Epithelial cell of prostate (primary cell): ENCODE measurements at regions not wholly inside any gene's neighbourhood (a gene's known extent, or its start where the extent isn't known, plus 50 kb on each side); places are given as distances from the start of the nearest gene placed in this dataset.

Source experiments
- DNase-seq: peaks from one replicate; pipeline ENCODE4 v3.0.0-alpha.2; 2011; ENCODE audit warnings: low read depth, low spot score
- H3K27ac ChIP-seq: fragments of 450-650 bp; 2 replicates; pipeline ENCODE4 v1.5.1; 2017; ENCODE audit warnings: mild to moderate bottlenecking

DNA sequence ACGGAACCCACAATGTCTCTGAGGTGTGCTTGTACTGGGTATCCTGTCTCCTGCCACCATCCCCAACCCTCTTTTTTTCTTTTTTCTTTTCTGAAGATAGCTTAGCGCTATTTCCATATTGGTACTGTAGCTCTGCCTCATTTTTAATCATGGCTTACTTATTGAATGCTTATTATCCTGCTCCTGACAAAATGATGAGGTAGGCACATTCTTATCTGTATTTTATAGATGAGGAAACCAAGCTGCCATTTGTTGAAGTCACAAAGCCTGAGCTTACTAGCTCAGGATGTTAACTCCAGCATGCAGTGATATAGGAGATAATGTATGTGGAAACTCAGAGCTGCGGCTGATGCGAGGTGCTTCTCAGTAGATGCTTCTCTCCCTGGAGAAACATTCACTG lies 61.4 kb upstream of the GPR6 start:
- H3K27ac ChIP-seq, result no peak overlapping the region
- DNase-seq, result no peak

- no peak overlapping the region for H3K27ac ChIP-seq
- DNase-seq, result no peak
These were observed 59.9 kb upstream of the GPR6 start for GRCh38 chr6:109918227-109918626.

DNA sequence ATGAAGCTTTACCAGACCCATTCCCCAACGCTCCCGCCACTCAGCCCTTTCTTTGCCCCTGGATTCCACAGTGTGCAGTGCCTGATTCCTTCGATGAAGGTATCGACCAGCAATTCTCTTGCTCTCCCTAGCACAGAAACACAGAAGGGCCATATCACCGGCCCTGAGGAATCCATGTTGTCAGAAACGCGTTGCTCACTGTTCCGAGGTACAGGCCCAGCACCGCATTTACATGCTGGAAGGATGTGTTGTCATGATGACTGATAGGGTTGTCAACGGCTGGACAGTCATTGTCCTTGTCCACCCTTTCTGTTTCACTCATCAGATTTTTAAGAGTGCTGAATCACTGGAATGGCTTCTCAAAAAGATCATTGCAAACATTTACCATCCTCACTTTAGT lies 57.2 kb upstream of the GPR6 start:
- no peak for DNase-seq
- H3K27ac ChIP-seq, result no peak overlapping the region

- DNase-seq, result no peak
- no peak overlapping the region for H3K27ac ChIP-seq
These were observed 55.3 kb upstream of the GPR6 start for GRCh38 chr6:109922851-109923250.

- no peak overlapping the region for H3K27ac ChIP-seq
- no peak for DNase-seq
These were observed 53.0 kb upstream of the GPR6 start for GRCh38 chr6:109925075-109925474.

DNA sequence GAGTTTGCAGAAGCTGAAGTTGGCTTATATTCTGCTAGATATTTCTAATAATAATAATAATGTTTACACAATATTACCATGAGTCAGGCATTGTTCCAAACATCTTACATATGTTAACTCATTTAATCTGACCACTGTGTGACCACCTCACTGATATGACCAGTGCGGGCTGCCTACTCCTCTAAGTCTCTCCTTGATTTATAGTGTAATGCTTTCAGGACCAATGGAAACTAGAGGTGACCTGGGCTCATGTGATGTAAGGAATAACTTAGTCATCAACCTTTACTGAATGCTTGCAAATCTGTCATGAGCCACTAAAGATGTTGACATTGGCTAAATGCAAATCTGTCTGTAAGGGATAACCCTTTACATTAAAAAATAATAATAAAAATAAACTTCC lies 51.1 kb upstream of the GPR6 start:
- no peak overlapping the region for H3K27ac ChIP-seq
- DNase-seq, result no peak
